OCI-LY7 (cell line): ENCODE measurements at regions not wholly inside any gene's neighbourhood (a gene's known extent, or its start where the extent isn't known, plus 50 kb on each side); places are given as distances from the start of the nearest gene placed in this dataset.

Experiments
- EZH2phosphoT487 ChIP-seq: fragments of 200-600 bp; sonication (generic); IDR thresholded peaks from 2 replicates; pipeline ENCODE4 v1.6.1; 2018; ENCODE audit warnings: low read depth, borderline replicate concordance, mild to moderate bottlenecking, mixed run types, antibody characterized with exemption, low read length, moderate library complexity, mixed read lengths
- TF ChIP-seq, protein P1 (sequence below): fragments of 200-600 bp; sonication (generic); conservative IDR thresholded peaks from 2 replicates; pipeline ENCODE4 v1.5.1; 2014; ENCODE audit warnings: mild to moderate bottlenecking, antibody characterized with exemption, low read length, moderate library complexity, mixed read lengths

DNA sequence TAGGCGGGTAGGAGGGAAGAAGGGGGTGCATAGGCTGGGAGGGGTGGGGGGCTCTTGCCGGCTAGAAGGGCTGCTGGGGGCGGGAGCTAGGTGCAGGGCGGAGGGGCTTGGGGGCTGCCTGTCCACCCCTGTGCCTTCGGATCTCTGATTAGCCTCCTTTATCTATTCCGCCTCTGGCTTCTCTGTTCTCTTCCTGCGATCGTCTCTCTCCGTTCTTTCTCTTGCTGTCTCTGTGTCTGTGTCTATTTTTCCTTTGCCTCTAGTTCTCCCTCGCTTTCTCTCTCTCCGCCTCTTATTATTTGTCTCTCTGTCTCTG, 166.7 kb upstream of the LHX5 start:
- TF ChIP-seq, protein P1, sequence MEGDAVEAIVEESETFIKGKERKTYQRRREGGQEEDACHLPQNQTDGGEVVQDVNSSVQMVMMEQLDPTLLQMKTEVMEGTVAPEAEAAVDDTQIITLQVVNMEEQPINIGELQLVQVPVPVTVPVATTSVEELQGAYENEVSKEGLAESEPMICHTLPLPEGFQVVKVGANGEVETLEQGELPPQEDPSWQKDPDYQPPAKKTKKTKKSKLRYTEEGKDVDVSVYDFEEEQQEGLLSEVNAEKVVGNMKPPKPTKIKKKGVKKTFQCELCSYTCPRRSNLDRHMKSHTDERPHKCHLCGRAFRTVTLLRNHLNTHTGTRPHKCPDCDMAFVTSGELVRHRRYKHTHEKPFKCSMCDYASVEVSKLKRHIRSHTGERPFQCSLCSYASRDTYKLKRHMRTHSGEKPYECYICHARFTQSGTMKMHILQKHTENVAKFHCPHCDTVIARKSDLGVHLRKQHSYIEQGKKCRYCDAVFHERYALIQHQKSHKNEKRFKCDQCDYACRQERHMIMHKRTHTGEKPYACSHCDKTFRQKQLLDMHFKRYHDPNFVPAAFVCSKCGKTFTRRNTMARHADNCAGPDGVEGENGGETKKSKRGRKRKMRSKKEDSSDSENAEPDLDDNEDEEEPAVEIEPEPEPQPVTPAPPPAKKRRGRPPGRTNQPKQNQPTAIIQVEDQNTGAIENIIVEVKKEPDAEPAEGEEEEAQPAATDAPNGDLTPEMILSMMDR: no peak
- TF ChIP-seq EZH2phosphoT487: no peak
